Body of pancreas (tissue), 4 donors: ENCODE measurements at regions not wholly inside any gene's neighbourhood (a gene's known extent, or its start where the extent isn't known, plus 50 kb on each side); places are given as distances from the start of the nearest gene placed in this dataset.

ENCODE experiments used
- POLR2A ChIP-seq, 3 donors: fragments of 450-650 bp; IDR thresholded peaks; one replicate each; pipeline ENCODE4 v1.6.1; 2016; ENCODE audit warnings: antibody characterized with exemption in 3 of 3, mild to moderate bottlenecking in 2 of 3
- TF ChIP-seq, protein P1 (sequence below), 7 experiments: fragments of 450-650 bp in 4 of 7; fragments of 200-600 bp in 3 of 7; sonication (generic) in 3 of 7; IDR thresholded peaks; one replicate each; pipeline ENCODE4 v1.5.1; 2016 to 2019; ENCODE audit warnings: antibody characterized with exemption in 7 of 7

DNA sequence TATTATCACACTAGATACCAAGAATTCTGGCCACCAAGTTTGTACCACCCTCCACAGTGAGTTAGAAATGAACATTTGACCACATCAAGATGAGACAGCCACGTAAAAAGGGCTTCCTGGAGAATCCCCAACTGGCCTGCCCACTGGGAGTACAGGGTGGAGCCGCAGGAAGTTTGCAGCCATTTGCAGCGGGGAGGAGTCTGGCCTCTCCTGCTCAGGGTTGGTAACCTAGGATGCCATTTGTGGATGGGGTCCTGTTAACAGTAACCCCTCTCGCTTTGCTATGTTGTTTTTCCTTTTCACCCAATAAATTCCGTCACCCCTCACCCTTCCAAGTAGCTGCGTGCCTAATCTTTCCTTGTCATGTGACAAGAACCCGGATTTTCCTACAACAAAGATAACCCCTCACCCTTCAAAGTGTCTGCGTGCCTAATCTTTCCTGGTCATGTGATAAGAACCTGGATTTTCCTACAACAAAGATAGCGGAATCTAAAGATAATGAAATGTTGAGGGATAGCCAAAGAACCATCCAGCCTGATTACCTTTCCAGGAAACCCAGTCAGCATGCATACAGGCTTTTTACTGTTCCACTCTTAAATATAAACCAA, 245.4 kb downstream of the NAF1 start:
- TF ChIP-seq, protein P1, sequence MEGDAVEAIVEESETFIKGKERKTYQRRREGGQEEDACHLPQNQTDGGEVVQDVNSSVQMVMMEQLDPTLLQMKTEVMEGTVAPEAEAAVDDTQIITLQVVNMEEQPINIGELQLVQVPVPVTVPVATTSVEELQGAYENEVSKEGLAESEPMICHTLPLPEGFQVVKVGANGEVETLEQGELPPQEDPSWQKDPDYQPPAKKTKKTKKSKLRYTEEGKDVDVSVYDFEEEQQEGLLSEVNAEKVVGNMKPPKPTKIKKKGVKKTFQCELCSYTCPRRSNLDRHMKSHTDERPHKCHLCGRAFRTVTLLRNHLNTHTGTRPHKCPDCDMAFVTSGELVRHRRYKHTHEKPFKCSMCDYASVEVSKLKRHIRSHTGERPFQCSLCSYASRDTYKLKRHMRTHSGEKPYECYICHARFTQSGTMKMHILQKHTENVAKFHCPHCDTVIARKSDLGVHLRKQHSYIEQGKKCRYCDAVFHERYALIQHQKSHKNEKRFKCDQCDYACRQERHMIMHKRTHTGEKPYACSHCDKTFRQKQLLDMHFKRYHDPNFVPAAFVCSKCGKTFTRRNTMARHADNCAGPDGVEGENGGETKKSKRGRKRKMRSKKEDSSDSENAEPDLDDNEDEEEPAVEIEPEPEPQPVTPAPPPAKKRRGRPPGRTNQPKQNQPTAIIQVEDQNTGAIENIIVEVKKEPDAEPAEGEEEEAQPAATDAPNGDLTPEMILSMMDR (IDR thresholded peaks at IDR 0.05), result no peak
- TF ChIP-seq POLR2A (IDR thresholded peaks at IDR 0.05), result no peak
